H1 (cell line): ENCODE measurements at regions not wholly inside any gene's neighbourhood (a gene's known extent, or its start where the extent isn't known, plus 50 kb on each side); places are given as distances from the start of the nearest gene placed in this dataset.

Experiments
- CHD7 ChIP-seq: fragments of 300-600 bp; sonication (generic); IDR thresholded peaks from 2 replicates; pipeline ENCODE4 v1.7.1; 2012; ENCODE audit warnings: low read length, moderate library complexity, mild to moderate bottlenecking, inconsistent platforms; ENCODE audit not compliant: insufficient replicate concordance
- GTF2F1 ChIP-seq: IDR thresholded peaks from 2 replicates; pipeline ENCODE4 v1.6.1; 2012; ENCODE audit warnings: low read depth, low read length, improper control_type of control experiment, borderline replicate concordance
- JUN ChIP-seq: IDR thresholded peaks from 2 replicates; pipeline ENCODE4 v1.6.1; 2011; ENCODE audit warnings: low read depth, mild to moderate bottlenecking, improper control_type of control experiment, low read length
- RBBP5 ChIP-seq: IDR thresholded peaks from 2 replicates; pipeline ENCODE4 v1.7.1; 2012; ENCODE audit warnings: low read depth, mild to moderate bottlenecking, inconsistent platforms, low read length, moderate library complexity, borderline replicate concordance
- SP2 ChIP-seq: IDR thresholded peaks from 2 replicates; pipeline ENCODE4 v1.6.1; 2012; ENCODE audit warnings: mild to moderate bottlenecking, low read length, inconsistent platforms

GRCh38 chr7:17495655-17496394, 197.4 kb downstream of the AHR start (continued):
- TF ChIP-seq CHD7 (no peak), RBBP5 (no peak), JUN (no peak), GTF2F1 (no peak), SP2 (no peak)
